HG02798 (cell line): ENCODE measurements at regions not wholly inside any gene's neighbourhood (a gene's known extent, or its start where the extent isn't known, plus 50 kb on each side); places are given as distances from the start of the nearest gene placed in this dataset.
"Not testable (repeated sequence)": the region's sequence is repeated elsewhere in the genome, so short reads cannot be mapped to it uniquely, and the experiment has no call there.

Source experiments
- ATAC-seq: cut with Tn5 transposase; IDR thresholded peaks from one replicate; pipeline ENCODE4 v1.9.1; 2021; ENCODE audit warnings: mild to moderate bottlenecking; ENCODE audit not compliant: unreplicated experiment, poor library complexity

DNA sequence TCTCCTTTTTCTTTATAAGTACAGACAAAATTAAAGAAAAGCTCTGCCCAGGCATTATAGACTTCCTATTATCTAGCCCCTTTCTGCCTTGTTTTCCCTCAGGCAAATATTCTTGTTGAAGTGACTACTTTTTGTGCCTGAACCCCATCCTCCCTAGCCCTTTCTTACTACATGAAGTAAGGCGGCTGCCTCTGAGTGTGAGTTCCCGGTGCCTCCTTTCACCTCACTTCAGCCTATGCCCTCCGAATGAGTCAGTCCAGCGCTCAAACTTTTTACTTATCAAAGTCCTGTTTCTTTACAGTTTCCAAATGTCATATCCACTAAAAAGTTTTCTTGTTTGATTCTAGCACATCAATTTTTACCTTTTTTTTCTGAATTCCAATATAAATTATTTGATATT, 778.3 kb upstream of the NRXN1 start:
- ATAC-seq: no peak

DNA sequence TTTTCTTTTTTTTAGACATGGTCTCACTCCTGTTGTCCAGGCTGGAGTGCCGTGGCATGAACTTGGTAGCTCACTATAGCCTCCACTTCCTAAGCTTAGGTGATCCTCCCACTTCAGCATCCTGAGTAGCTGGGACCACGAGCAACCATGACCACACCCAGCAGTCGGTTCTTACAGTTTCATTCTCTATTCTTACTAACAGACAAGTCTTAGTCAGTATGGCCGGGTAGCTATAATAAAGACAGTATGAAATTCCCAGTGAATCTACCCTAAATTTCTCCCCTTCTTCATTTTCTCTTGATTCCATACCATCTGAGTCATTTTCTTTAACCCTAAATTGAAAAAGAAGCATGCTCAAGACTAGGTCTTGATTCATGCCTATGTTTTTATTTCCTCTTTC, 775.3 kb upstream of the NRXN1 start:
- no peak for ATAC-seq

DNA sequence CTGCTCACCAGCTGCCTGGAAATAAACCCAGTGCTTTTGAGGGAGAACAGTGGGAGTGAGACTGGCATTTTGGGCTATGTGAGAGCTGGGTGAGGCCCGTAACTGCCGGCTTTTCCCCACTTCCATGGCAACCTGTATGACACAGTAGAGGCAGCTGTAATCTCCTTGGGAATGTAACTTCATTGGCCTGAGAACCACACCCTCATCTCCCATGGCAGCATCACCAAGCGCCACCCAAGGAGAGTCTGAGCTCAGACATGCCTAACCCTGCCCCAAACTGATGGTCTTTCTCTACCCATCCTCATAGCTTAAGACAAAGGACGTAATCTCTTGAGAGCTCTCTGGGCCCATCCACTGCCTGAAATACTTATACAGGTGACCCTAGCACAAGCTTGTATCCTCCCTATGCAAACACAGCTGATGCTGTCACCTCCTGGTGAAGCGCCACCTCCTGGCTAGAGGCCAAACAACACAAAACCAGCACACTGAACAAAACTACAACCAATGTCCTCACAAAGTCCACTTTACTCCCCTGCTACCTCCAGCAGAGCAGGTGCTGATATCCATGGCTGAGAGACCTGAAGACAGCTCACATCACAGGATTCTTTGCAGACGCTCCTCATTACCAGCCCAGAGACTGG, 763.4 kb upstream of the NRXN1 start:
- no peak for ATAC-seq

DNA sequence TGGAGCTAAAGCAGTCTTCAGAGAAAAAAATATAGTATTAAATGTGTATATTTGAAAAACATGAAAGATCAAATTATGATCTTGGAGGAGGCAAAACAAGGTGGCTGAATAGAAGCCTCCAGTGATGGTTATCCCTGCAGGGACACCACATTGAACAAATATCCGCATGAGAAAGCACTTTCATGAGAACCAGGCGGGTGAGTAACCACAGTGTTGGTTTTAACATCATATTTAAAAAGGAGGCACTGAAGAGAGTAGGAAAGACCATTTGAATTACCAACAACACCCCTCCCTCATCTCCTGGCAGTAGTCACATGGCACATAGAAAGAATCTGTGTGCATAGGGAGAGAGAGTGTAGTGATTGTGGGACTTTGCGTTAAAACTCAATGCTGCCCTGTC, 759.6 kb upstream of the NRXN1 start:
- no peak for ATAC-seq

DNA sequence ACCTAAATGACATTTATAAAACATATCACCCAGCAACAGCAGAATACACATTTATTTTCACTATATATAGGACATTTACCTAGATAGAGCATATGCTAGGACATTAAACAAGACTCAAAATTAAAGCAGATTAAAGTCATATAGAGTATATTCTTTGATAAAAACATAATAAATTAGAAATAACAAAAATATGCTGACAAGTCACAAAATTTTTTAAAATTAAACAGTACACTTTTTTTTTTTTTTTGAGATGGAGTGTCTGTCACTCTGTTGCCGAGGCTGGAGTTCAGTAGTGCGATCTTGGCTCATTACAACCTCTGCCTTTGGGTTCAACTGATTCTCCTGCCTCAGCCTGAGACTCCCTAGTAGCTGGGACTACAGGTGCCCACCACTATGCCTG, 758.9 kb upstream of the NRXN1 start:
- ATAC-seq: no peak

DNA sequence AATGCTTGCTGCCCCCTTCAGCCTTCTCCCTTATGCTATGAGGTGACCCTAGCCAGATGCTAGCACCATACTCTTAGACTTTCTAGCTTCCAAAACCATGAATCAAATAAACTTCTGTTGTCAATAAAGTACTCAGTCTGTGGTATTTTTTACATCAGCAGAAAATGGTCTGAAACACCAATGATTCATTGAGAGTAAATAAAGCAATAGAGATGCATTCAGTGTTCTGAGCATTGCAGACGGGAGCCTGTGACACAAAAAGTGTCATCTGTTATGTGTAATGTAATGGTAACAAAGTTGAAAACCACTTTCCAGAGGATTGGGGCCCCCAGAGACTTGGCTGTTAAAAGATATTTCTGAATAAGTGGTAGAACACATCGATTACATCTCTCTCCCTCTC, 758.0 kb upstream of the NRXN1 start:
- no peak for ATAC-seq

DNA sequence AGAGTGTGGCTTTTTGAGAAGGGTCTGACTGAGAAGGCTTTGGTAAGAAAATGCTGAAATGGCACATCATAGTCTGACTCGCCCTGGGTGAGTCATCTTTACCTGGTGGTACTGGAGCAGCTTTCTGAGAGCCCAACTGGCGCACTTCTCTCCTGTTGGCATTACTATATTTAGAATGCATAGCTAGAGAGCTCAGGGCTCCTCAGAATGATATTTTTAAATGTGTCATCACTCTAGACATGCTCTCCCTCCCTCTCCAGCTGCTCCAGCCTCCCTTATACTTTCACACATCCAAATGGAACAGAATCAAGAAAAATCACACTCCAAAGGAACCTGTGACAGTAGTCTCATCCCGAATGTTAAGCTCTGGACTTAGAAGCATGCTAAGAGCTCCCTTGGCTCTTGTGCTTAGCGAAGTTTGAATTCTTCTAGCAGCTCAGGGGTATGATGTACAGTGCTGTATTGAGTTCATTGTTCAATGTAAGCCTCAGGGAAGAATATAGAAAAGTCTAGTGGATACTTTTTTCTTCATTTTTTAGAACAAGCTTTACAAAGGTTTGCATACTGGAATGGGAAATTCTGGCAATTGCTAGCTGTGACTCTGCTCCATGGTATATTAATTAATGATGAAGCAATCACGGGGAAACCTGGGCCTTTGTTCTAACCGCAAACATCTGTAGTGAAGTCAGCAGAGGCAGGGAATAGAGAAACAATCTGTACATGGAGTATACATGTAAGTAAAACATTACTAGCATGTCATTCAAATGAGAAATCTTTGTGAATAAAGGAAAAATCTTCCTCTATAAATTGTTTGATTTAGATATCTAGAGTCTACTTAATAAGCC, 751.2 kb upstream of the NRXN1 start:
- no peak for ATAC-seq

DNA sequence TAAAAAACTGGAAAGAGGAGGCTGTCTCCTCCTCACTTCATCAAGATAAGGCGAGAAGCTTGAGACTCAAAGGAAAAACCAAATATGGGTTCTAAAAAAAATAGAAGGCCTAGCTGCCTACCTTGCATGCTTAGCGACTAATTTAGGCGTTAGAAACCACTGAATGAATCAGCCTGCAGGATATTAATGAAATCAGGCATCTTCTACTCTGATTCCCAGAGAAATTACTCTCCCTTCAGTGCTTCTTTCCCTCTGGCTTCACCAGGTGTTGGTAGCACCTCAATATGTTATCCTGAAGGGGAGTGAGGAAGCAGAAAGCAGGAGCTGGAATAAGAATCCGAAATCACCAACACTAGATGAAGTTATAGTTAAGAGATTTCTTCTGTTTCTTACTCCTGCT, 749.8 kb upstream of the NRXN1 start:
- ATAC-seq: no peak

DNA sequence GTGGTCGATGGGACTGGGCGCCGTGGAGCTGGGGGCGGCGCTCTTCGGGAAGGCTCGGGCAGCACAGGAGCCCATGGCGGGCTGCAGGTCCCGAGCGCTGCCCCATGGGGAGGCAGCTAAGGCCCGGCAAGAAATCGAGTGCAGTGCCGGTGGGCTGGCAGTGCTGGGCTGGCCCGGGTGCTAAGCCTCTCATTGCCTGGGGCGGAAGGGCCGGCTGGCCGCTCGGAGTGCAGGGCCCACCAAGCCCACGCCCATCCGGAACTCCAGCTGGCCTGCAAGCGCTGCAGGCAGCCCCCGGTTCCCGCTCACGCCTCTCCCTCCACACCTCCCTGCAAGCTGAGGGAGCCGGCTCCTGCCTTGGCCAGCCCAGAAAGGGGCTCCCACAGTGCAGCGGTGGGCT, 748.4 kb upstream of the NRXN1 start:
- no peak for ATAC-seq

DNA sequence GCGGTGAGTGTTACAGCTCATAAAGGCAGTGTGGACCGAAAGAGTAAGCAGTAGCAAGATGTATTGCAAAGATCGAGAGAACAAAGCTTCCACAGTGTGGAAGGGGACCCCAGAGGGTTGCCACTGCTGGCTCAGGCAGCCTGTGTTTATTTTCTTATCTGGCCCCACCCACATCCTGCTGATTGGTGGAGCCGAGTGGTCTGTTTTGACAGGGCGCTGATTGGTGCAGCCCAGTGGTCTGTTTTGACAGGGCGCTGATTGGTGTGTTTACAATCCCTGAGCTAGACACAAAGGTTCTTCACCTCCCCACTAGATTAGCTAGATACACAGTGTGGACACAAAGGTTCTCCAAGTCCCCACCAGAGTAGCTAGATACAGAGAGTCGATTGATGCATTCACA, 747.8 kb upstream of the NRXN1 start:
- ATAC-seq: not testable (repeated sequence)

DNA sequence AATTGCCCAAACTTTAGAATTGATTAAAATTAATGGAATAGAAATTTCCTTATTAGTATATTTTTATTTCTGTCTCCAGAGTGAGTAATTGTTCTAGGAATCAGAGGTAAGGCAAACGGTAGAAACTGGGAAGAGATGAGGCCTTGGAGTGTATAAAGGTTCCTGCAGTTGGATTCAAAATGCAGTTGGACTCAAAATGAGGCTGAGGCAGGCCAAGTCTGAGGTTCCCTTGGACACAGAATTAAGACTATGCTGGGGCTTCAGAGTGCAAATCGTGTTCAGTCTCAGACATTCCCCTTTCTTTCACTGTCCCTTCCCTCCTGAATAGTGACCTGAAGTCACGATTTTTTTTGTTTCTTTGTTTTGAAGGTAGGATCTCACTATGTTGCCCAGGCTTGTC, 746.9 kb upstream of the NRXN1 start:
- ATAC-seq: no peak

DNA sequence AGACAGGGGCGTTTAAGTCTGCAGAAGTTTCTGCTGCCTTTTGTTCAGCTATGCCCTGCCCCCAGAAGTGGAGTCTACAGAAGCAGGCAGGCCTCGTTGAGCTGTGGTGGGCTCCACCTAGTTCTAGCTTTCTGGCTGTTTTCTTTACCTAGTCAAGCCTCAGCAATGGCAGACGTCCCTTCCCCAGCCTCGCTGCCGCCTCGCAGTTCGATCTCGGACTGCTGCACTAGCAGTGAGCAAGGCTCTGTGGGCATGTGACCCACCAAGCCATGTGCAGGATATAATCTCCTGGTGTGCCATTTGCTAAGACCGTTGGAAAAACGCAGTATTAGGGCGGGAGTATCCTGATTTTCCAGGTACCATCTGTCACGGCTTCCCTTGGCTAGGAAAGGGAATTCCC, 742.7 kb upstream of the NRXN1 start:
- ATAC-seq: not testable (repeated sequence)

DNA sequence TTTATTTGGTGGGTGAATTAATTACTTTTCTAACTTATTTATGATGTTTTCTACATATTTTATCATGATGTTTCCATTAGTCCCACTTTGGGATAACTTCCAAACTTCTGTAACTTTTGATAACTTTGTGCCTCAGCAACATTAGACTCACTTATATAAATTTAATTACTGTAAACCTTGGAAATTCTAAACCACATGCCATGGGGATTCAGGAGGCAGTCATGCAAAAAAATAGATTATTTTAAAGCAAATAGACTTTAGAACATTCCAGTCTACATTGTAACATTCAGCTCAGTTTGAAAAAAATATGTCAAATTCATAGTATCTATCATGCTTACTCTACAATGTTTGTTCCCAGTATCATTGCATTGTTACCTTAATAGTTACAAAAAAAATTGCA, 728.5 kb upstream of the NRXN1 start:
- no peak for ATAC-seq

DNA sequence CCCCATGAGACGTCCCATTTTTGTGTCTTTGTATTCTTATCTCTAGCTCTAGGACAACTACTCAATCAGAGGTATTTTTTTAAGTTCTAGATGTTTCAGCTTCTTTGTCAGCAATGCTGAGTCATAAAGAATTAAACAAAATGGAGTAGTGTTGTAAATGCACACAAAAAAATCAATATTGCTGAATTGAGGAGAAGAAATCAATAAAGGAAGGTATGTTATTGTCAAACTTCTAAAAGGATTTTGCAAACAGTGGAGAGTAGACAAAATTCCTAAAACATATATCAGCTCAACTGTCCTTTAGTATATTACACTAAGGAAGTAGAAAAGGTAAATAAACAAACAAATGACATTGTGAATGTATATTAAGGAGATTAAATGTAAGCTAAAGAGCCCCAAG, 726.1 kb upstream of the NRXN1 start:
- ATAC-seq: no peak

DNA sequence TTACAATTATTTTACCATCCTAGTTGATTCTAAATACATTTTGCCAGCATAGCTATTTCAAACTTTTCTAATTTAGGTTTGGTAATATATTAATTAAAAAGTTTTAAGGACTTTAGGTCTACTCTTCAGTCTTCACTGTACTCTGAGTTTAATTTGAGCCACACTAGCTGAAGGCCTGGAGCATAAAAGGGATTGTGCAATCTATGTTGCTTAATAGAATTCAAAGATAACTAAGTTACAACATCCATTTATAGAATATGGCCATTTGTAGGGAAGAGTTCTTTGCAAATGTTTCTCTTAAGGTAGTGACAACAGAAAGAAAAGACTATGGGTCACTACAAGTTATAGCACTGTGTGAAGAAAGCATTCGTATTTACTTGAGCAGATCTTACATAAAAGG, 702.2 kb upstream of the NRXN1 start:
- no peak for ATAC-seq

DNA sequence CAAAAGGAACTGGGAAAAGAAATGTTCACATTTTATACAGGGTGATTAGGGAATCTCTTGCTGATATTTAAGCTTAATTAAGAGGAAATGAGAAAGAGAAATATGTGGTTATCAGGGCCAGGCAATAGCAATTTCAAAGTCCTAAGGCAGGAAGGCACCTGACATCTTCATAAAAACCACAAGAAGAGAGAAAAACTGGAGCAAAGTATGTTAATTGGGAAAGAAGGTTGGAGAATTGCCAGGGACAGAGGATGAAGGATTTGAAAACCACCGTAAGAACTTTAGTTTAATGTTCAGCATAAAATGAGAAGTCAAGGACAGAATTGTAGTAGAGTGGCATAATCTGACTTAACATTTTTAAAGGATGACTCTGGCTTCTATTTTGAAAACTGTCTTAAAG, 691.8 kb upstream of the NRXN1 start:
- no peak for ATAC-seq

DNA sequence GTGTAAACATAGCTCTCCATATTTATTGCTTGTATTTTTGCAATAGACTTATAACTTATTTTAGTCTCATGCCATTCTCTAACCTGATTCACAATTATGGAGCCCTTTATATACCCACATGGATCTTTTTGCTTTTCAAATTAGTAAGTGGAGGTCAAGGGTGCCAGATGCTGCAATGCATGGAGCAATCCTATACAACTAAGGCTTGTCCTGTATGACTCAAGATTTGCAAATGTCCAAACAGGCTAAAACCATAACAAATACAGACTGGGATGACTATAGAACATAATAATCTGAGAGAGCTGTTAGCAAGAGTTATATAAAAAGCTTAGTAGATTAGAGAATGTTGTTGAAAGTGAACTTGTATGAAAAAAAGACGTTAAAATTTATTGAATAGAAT, 690.4 kb upstream of the NRXN1 start:
- no peak for ATAC-seq

DNA sequence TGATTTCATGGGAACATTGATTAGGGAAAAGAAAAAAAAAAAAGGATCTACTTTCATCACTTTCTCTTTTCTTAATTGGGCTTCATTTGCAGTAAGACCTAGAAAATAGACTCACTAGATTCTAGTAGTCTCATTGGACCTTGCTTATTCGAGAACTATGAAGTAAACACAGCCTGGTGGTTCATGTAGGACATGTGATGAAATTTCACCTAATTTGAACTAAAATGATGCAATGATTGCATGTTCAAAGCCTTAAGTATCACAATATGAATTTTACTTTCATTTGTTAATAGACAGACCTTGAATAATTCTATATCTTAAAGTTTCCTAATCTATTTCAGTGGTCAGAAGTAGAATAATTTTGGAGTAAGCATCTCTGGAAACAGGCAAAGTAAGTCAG, 688.9 kb upstream of the NRXN1 start:
- ATAC-seq: no peak

DNA sequence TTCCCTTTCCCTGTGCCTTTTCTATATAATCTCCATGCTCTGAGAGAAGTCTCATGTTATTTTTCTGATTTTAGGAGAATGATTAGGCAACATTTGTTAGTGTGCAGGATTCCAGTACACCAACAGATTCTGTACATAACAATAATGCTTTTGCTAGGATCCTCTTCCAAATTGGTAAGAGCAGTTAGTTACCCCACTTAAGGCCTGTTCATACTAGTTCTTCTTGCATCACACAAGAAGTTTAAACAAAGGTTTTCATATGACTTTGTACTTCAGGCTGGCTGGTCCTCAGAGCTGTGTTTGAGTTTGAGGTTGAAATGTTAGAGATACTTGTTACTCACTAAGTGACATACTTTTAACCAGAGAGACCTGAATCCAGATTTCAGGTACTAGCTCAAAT, 686.9 kb upstream of the NRXN1 start:
- no peak for ATAC-seq

DNA sequence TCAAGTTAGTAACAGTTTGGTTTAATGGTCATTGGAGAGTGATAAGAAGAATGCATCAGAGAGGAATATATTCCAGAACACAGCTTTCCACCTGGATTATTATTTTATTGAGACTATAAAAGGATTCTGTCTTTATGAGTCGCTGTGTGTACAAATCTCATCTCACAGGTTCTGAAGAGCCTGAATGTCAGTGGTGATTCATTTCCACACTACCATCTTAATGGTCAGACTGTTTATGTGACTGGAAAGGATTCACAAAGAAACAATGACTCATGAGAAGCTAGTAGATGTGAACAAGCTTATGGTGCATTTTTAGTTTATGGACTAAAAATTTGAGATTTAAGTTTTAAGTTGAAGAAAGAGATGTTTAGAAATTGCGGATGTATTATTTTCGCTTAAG, 685.4 kb upstream of the NRXN1 start:
- ATAC-seq: no peak

DNA sequence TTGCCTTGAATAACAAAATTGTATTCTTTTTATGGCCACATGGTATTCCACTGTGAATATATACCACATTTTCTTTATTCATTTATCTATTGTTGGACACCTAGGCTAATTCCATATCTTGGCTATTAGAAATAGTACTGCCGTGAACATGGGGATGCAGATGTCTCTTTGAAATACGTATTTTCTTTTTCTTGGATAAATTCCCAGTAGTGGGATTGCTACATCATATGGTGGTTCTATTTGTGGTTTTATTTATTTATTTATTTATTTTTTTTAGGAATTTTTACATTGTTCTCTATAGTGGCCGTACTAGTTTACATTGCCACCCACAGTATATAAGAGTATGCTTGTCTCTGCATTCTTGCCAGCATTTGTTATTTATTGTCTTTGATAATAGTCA, 679.8 kb upstream of the NRXN1 start:
- no peak for ATAC-seq

DNA sequence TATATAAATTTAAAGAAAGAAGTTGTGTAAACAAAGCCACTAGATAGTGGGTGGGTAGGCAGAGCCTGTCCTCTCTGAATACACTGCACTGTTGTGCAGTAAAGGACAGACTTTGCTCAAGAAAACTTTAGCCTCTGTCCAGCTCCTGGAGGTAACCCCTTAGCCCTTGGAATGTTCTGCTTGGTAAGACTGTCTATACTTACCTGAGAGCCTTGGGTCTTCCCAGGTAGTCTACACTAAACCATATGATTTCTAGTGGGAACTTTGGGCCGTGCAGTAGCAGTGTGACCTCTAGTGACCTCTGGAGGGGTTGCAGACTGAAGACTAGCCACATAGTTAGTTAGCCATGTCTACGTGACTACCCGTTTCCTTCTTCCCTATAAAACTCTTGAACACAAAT, 678.3 kb upstream of the NRXN1 start:
- ATAC-seq: peak; percentile 81
